WTC11 (cell line): ENCODE measurements at regions not wholly inside any gene's neighbourhood (a gene's known extent, or its start where the extent isn't known, plus 50 kb on each side); places are given as distances from the start of the nearest gene placed in this dataset.

Experiments
- ATAC-seq: fragments of 200-7000 bp; cut with Tn5 transposase; 2 replicates; pipeline ENCODE4 v1.10.0; 2021; ENCODE audit warnings: mild to moderate bottlenecking, moderate library complexity
- CTCF ChIA-PET: fragments of 300-600 bp; sonication (Branson Sonifier 250); formaldehyde crosslinking; loops from one replicate; lab custom pipeline; 2021; ENCODE audit warnings: antibody characterized with exemption; lab: Charles Lee
- POLR2A ChIA-PET: fragments of 350-600 bp; sonication (Branson Sonifier 250); formaldehyde crosslinking; loops from one replicate; lab custom pipeline; 2021; ENCODE audit warnings: antibody characterized with exemption; lab: Charles Lee
- DNase-seq: peaks from one replicate; pipeline ENCODE4 v3.0.0; 2021; ENCODE audit warnings: low spot score
- H3K27ac Mint-ChIP-seq: 2 replicates; pipeline ENCODE4 v1.8.0; 2021; ENCODE audit warnings: mixed read lengths
- H3K27me3 Mint-ChIP-seq: 2 replicates; pipeline ENCODE4 v1.8.0; 2021; ENCODE audit warnings: low read depth, mild to moderate bottlenecking, moderate library complexity, mixed read lengths
- H3K36me3 Mint-ChIP-seq: 2 replicates; pipeline ENCODE4 v1.8.0; 2021; ENCODE audit warnings: mixed read lengths
- H3K4me1 Mint-ChIP-seq: 2 replicates; pipeline ENCODE4 v1.8.0; 2022; ENCODE audit warnings: mixed read lengths
- H3K4me3 Mint-ChIP-seq: 2 replicates; pipeline ENCODE4 v1.8.0; 2021; ENCODE audit warnings: mild to moderate bottlenecking, moderate library complexity, mixed read lengths
- H3K9me3 Mint-ChIP-seq: 2 replicates; pipeline ENCODE4 v1.8.0; 2021; ENCODE audit warnings: mixed read lengths
- CREB1 ChIP-seq: sonication (generic); formaldehyde crosslinking; IDR thresholded peaks from 2 replicates; pipeline ENCODE4 v1.8.0; 2023; ENCODE audit warnings: mild to moderate bottlenecking, missing genetic modification reagents
- ERG ChIP-seq: fragments of 250-450 bp; sonication (Bioruptor Pico); IDR thresholded peaks from 2 replicates; pipeline ENCODE4 v1.8.0; 2021; ENCODE audit warnings: mild to moderate bottlenecking
- ESRRA ChIP-seq: sonication (generic); formaldehyde crosslinking; IDR thresholded peaks from 2 replicates; pipeline ENCODE4 v1.8.1; 2022; ENCODE audit warnings: mild to moderate bottlenecking, missing genetic modification reagents, borderline replicate concordance
- ETV6 ChIP-seq: sonication (generic); formaldehyde crosslinking; IDR thresholded peaks from 2 replicates; pipeline ENCODE4 v1.8.1; 2022; ENCODE audit warnings: mild to moderate bottlenecking, missing genetic modification reagents
- IRF2 ChIP-seq: sonication (generic); formaldehyde crosslinking; IDR thresholded peaks from 2 replicates; pipeline ENCODE4 v1.8.0; 2022; ENCODE audit warnings: low read depth, missing genetic modification reagents, borderline replicate concordance
- MYBL2 ChIP-seq: sonication (generic); formaldehyde crosslinking; IDR thresholded peaks from 2 replicates; pipeline ENCODE4 v1.8.1; 2023; ENCODE audit warnings: mild to moderate bottlenecking, moderate library complexity, missing genetic modification reagents
- NFE2L1 ChIP-seq: sonication (generic); formaldehyde crosslinking; IDR thresholded peaks from 2 replicates; pipeline ENCODE4 v1.8.1; 2023; ENCODE audit warnings: missing genetic modification reagents
- NR2C2 ChIP-seq: sonication (generic); formaldehyde crosslinking; IDR thresholded peaks from 2 replicates; pipeline ENCODE4 v1.8.0; 2022; ENCODE audit warnings: mild to moderate bottlenecking, missing genetic modification reagents
- PRRX2 ChIP-seq: fragments of 250-450 bp; sonication (Bioruptor Pico); IDR thresholded peaks from 2 replicates; pipeline ENCODE4 v1.8.0; 2021; ENCODE audit warnings: mild to moderate bottlenecking
- TCF7 ChIP-seq: sonication (generic); formaldehyde crosslinking; IDR thresholded peaks from 2 replicates; pipeline ENCODE4 v1.8.0; 2022; ENCODE audit warnings: mild to moderate bottlenecking, low read depth, missing genetic modification reagents, moderate library complexity
- ZBTB21 ChIP-seq: sonication (generic); formaldehyde crosslinking; IDR thresholded peaks from 2 replicates; pipeline ENCODE4 v1.8.1; 2023; ENCODE audit warnings: mild to moderate bottlenecking, missing genetic modification reagents, borderline replicate concordance
- ZBTB43 ChIP-seq: sonication (generic); formaldehyde crosslinking; IDR thresholded peaks from 2 replicates; pipeline ENCODE4 v1.8.1; 2023; ENCODE audit warnings: mild to moderate bottlenecking, missing genetic modification reagents
- ZNF219 ChIP-seq: sonication (generic); formaldehyde crosslinking; IDR thresholded peaks from 2 replicates; pipeline ENCODE4 v1.8.0; 2023; ENCODE audit warnings: missing genetic modification reagents, mild to moderate bottlenecking, borderline replicate concordance
- ZNF263 ChIP-seq: sonication (generic); formaldehyde crosslinking; IDR thresholded peaks from 2 replicates; pipeline ENCODE4 v1.8.1; 2022; ENCODE audit warnings: low read depth, mild to moderate bottlenecking, moderate library complexity, missing genetic modification reagents
- ZNF423 ChIP-seq: fragments of 250-450 bp; sonication (Bioruptor Pico); IDR thresholded peaks from 2 replicates; pipeline ENCODE4 v2.1.2; 2022; ENCODE audit warnings: mild to moderate bottlenecking, moderate library complexity
- TF ChIP-seq, protein P1 (sequence below): sonication (generic); formaldehyde crosslinking; IDR thresholded peaks from 2 replicates; pipeline ENCODE4 v1.8.1; 2023; ENCODE audit warnings: mild to moderate bottlenecking, missing genetic modification reagents, moderate library complexity
- TF ChIP-seq, protein P2 (sequence below): sonication (generic); formaldehyde crosslinking; IDR thresholded peaks from 2 replicates; pipeline ENCODE4 v1.8.0; 2022; ENCODE audit warnings: mild to moderate bottlenecking, missing genetic modification reagents
- TF ChIP-seq, protein P3 (sequence below): sonication (generic); formaldehyde crosslinking; IDR thresholded peaks from 2 replicates; pipeline ENCODE4 v1.8.0; 2023; ENCODE audit warnings: missing genetic modification reagents
- TF ChIP-seq, protein P4 (sequence below): sonication (generic); formaldehyde crosslinking; conservative IDR thresholded peaks from 2 replicates; pipeline ENCODE4 v1.8.1; 2022; ENCODE audit warnings: mild to moderate bottlenecking, missing genetic modification reagents
- TF ChIP-seq, protein P5 (sequence below): sonication (generic); formaldehyde crosslinking; IDR thresholded peaks from 2 replicates; pipeline ENCODE4 v1.8.0; 2022; ENCODE audit warnings: missing genetic modification reagents

DNA sequence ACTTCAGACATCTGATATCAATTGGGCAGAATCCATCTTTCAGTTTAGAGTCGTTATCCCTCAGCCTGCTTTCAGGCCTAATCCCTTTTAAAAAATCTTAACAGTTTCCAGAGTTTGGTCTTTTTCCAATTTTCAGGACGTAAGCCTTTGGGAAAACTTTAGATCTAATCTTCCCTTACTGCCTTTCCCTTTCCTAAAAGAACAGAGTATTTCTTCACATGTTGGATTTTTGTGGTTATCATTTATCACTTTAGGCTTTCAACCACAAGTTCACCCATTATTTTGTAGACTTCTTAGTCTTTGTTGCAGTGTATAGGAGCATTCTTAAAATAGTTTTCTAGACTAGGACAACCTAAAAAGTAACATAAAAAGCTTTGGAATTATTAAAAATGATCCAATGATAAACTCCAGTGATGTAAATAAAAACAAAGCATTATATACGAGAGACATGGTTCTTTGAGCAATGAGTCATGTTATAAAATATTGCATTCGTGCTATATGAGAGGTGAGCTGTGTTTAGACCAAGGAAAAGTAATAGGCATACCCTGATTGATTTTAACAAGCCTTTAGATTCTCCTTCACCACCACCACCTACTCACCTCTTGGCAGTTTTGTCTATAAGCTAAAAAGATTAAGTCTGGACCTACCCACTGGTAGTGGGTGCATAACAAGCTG lies 90.4 kb upstream of the MCHR2 start (continued):
- no peak for TF ChIP-seq NFE2L1
- no peak for TF ChIP-seq NR2C2 (CRISPR knock-in tag)
- TF ChIP-seq, all 79 proteins: peak for 0

- TF ChIP-seq, protein P1, sequence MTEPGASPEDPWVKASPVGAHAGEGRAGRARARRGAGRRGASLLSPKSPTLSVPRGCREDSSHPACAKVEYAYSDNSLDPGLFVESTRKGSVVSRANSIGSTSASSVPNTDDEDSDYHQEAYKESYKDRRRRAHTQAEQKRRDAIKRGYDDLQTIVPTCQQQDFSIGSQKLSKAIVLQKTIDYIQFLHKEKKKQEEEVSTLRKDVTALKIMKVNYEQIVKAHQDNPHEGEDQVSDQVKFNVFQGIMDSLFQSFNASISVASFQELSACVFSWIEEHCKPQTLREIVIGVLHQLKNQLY (CRISPR knock-in tag), result no peak
- TF ChIP-seq ETV6 (CRISPR knock-in tag), result peak; percentile 35; the same call in 1 of the 2 replicates
- TF ChIP-seq, all 79 proteins: peak for 1
- ATAC-seq (peak; percentile 100), DNase-seq (peak; percentile 46)
- ChIA-PET CTCF (interaction anchor here (0.5 to 2.3 kb wide), 19 partner anchors 9 to 1176 kb away, joined by 3 to 14 read pairs (median 3); no protein-coding TSS in a partner anchor), POLR2A (no interaction called here)
- Mint-ChIP-seq H3K27me3 (no peaks in the 10 kb centered on the region; the same call in 1 of the 2 replicates), H3K4me1 (no peaks in the 10 kb centered on the region), H3K4me3 (no peak overlapping the region), H3K36me3 (no peaks in the 10 kb centered on the region), H3K9me3 (0 out of 2 replicates have a peak, but pooled peaks cover 3% of the 10 kb centered on the region), H3K27ac (no peak overlapping the region)
Observed at GRCh38 chr6:100078509-100078908, 84.5 kb upstream of the MCHR2 start.

DNA sequence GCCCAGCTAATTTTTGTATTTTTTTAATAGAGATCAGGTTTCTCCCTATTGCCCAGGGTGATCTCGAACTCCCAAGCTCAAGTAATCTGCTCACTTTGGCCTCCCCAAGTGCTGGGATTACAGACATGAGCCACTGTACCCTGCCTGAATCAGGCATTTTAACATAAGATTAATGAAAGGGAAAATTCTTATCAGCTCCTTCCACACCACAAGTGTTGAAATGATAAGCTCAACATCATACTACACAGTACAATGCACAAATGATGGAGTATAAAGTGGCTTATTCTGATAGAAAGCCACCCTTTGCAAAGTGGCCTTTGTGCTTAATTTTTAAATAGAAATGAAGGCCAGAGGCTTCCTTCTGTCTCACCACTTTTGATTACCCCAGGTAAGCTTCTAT lies 71.3 kb upstream of the MCHR2 start:
- peaks cover 24% of the 10 kb centered on the region for H3K9me3 Mint-ChIP-seq
- no peak for ATAC-seq
- TF ChIP-seq, protein P1 (CRISPR knock-in tag), result no peak
- TF ChIP-seq, protein P2, sequence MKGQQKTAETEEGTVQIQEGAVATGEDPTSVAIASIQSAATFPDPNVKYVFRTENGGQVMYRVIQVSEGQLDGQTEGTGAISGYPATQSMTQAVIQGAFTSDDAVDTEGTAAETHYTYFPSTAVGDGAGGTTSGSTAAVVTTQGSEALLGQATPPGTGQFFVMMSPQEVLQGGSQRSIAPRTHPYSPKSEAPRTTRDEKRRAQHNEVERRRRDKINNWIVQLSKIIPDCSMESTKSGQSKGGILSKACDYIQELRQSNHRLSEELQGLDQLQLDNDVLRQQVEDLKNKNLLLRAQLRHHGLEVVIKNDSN (CRISPR knock-in tag), result no peak
- TF ChIP-seq ESRRA (CRISPR knock-in tag) (no peak), TCF7 (no peak), CREB1 (CRISPR knock-in tag) (no peak), ZNF423 (CRISPR knock-in tag) (no peak), ERG (CRISPR knock-in tag) (no peak), ZNF263 (CRISPR knock-in tag) (no peak), IRF2 (CRISPR knock-in tag) (no peak), MYBL2 (no peak), ZNF219 (no peak)
- TF ChIP-seq, all 79 proteins: peak for 0
- no peak for DNase-seq
- no peaks in the 10 kb centered on the region for H3K4me1 Mint-ChIP-seq
- POLR2A ChIA-PET, result no interaction called here
- no peaks in the 10 kb centered on the region; the same call in 1 of the 2 replicates for H3K27me3 Mint-ChIP-seq
- CTCF ChIA-PET, result interaction anchor here (1.1 kb wide), 1 partner anchor 13 kb away, joined by 3 read pairs; no protein-coding TSS in a partner anchor
- no peak overlapping the region for H3K4me3 Mint-ChIP-seq
- H3K36me3 Mint-ChIP-seq, result peaks cover 9% of the 10 kb centered on the region
- H3K27ac Mint-ChIP-seq, result no peak overlapping the region

GRCh38 chr6:100062621-100063020 lies 68.6 kb upstream of the MCHR2 start:
- Mint-ChIP-seq H3K27ac (no peak overlapping the region), H3K4me3 (no peak overlapping the region), H3K27me3 (no peaks in the 10 kb centered on the region), H3K36me3 (no peaks in the 10 kb centered on the region), H3K9me3 (peaks cover 6% of the 10 kb centered on the region), H3K4me1 (no peaks in the 10 kb centered on the region)
- ATAC-seq (no peak), DNase-seq (no peak)
- ChIA-PET CTCF (interaction anchor here (0.9 kb wide), 1 partner anchor 16 kb away, joined by 3 read pairs; no protein-coding TSS in a partner anchor), POLR2A (no interaction called here)
- TF ChIP-seq, protein P3, sequence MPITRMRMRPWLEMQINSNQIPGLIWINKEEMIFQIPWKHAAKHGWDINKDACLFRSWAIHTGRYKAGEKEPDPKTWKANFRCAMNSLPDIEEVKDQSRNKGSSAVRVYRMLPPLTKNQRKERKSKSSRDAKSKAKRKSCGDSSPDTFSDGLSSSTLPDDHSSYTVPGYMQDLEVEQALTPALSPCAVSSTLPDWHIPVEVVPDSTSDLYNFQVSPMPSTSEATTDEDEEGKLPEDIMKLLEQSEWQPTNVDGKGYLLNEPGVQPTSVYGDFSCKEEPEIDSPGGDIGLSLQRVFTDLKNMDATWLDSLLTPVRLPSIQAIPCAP (CRISPR knock-in tag), result no peak
- TF ChIP-seq, protein P4, sequence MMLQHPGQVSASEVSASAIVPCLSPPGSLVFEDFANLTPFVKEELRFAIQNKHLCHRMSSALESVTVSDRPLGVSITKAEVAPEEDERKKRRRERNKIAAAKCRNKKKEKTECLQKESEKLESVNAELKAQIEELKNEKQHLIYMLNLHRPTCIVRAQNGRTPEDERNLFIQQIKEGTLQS (CRISPR knock-in tag), result no peak
- TF ChIP-seq ZBTB43 (CRISPR knock-in tag), result no peak
- no peak for TF ChIP-seq ZBTB21 (CRISPR knock-in tag)
- no peak for TF ChIP-seq CREB1 (CRISPR knock-in tag)
- TF ChIP-seq PRRX2 (CRISPR knock-in tag), result no peak
- TF ChIP-seq, protein P5, sequence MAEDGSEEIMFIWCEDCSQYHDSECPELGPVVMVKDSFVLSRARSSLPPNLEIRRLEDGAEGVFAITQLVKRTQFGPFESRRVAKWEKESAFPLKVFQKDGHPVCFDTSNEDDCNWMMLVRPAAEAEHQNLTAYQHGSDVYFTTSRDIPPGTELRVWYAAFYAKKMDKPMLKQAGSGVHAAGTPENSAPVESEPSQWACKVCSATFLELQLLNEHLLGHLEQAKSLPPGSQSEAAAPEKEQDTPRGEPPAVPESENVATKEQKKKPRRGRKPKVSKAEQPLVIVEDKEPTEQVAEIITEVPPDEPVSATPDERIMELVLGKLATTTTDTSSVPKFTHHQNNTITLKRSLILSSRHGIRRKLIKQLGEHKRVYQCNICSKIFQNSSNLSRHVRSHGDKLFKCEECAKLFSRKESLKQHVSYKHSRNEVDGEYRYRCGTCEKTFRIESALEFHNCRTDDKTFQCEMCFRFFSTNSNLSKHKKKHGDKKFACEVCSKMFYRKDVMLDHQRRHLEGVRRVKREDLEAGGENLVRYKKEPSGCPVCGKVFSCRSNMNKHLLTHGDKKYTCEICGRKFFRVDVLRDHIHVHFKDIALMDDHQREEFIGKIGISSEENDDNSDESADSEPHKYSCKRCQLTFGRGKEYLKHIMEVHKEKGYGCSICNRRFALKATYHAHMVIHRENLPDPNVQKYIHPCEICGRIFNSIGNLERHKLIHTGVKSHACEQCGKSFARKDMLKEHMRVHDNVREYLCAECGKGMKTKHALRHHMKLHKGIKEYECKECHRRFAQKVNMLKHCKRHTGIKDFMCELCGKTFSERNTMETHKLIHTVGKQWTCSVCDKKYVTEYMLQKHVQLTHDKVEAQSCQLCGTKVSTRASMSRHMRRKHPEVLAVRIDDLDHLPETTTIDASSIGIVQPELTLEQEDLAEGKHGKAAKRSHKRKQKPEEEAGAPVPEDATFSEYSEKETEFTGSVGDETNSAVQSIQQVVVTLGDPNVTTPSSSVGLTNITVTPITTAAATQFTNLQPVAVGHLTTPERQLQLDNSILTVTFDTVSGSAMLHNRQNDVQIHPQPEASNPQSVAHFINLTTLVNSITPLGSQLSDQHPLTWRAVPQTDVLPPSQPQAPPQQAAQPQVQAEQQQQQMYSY (CRISPR knock-in tag), result no peak
